GDM1 (cell line): ENCODE measurements at regions not wholly inside any gene's neighbourhood (a gene's known extent, or its start where the extent isn't known, plus 50 kb on each side); places are given as distances from the start of the nearest gene placed in this dataset.
A peak's percentile ranks its signal among the peaks of the same experiment; 100 is the strongest.

ENCODE experiments used
- DNase-seq: peaks from one replicate; lab custom pipeline; 2025; lab: John Stamatoyannopoulos, UW

- DNase-seq = no peak
Measured at GRCh38 chr13:97786510-97786909, 167.0 kb upstream of the IPO5 start.

DNA sequence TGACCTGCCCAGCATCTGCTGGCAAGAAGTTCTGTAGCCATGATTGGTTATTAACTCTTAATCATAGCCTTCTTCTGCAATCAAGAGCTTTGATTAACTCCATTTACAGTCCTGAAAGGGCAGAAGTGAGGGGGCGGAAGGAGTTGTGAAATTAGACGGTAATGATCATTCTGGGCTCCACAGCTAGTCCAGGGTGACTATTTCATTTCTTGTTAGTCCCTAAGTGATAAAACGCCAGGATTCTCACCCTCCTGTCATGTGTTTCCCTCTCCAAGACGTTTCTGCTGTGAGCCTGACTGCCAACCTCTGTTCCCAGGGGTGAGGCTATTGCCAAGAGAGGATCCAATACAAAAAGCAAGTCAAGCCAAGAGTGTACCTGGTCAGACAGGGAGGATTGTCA is 155.9 kb upstream of the IPO5 start:
- DNase-seq = no peak

DNA sequence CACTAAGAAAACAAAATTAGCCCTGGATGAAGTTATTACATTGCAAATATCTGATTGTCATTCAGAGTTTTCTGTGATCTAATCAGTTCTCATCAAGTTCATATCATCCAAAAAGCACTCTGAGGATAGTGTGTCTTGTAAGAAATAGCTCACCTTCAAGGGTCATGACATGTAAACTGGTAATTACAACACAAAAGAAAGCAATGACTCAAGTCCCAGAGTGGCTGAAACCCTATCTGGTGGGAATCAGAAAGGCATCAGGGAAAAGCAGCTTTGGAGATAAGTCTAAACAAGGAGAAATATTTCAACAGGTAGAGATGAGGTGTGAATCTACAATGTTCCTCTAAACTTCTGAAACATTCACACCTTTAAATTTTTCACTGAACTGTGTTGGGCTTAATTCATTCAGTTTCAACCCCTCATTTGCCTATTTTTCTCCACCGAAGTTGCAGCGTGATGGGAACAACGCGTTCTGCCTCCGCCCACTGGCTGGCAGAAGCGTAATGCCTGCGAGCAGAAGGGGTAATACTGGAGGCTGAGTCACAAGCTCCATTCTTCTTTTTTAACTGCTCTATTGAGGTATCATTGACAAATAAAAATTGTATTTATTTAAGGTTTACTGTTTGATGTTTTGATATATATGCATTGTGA is 155.2 kb upstream of the IPO5 start:
- no peak for DNase-seq

DNA sequence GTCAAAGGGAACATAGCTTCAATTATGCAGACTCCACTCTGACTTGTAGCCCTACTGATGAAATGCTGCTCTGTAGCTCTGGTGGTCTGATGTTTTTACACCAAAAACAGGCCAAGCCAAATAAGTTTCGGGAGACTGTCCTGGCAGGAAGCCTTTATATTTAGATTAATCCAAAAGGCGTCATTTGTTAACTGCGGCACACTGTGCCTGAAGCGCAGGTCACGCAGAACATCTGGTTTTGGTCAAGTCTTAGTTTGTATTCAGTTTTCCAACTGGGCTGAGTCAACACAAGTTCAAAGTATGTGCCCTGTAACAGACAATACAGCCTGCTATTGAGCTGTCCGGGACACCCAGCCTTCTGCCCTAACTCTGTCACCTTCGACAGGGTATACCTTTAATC is 154.6 kb upstream of the IPO5 start:
- no peak for DNase-seq

DNA sequence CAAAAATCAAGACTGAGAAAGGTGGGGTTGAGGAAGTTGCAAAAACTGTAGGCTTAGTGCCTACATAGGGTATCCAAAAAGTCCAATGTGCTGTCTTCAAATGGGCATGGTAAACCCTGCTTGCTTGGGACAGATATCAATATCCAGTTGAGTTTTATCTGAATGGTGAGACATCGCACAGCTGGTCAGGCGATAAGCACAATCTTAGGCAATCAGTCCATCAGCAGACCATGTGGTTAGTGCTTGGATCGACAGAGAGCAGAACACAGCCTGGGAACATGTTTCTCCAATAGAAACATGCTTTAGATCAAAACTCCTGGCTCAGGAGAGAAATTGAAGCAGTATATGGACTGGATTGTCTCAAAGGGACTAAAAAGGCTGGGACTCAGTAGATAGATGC is 151.3 kb upstream of the IPO5 start:
- DNase-seq = no peak

GRCh38 chr13:97809576-97809975 is 143.9 kb upstream of the IPO5 start:
- DNase-seq = no peak

DNA sequence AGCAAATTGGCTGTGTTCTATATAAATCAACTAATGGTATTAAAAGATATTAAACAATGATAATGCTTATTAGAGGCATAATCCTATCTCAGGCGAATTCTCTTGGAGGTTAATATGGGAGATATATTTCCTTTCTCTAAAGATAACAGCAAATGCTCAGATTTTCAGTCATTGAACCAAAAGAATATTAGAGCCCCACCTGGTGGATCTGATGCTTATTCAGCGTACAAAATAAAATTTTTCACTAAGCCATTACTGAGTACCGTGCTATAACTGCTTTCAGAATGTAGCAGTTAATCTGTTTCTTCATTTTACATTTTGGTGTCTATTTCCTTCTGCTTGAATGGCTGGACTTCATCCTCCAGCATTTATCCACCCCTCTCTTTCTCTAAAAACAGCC is 143.3 kb upstream of the IPO5 start:
- DNase-seq = no peak

- no peak for DNase-seq
Measured at GRCh38 chr13:97822377-97822776, 131.1 kb upstream of the IPO5 start.

GRCh38 chr13:97826421-97827012 is 127.0 kb upstream of the IPO5 start:
- DNase-seq = no peak

DNA sequence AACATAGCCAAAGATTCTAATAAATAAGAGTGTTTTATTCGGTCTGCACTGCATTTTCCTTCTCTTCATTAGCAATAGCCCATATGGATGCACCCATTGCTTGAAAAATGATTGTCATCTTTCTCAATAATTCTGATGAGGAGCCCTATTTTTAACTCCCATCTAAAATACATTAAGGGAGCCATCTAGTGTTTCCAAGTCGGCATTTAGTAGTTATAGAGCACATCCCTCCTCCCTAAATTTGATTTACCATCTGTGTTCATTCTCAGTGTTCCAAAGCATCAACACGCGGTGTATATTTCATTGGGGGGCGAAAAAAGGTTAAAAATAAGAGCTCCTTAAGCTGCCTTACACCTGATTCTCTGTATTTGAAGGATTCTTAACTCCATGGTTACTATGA is 119.2 kb upstream of the IPO5 start:
- no peak for DNase-seq

- no peak for DNase-seq
Measured at GRCh38 chr13:97843189-97843588, 110.3 kb upstream of the IPO5 start.

DNA sequence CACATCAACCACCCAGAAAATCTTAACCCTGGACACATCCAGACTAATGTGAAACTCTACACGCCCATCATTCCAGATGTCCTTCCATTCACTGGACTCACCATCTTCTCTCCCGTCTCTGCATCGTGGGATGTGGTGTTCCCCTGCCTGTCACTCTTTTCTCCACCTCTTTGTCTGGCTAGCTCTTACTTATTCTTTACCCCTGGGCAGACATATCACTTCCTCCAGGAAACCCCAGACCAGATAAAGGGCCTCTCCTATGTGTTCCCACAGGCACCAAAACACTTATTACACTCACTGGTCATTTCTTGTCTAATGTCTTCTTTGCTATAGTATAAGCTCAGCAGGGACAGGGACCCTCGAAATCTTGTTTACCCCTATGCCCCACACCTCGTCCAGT is 109.3 kb upstream of the IPO5 start:
- no peak for DNase-seq

- DNase-seq = no peak
Measured at GRCh38 chr13:97848886-97849285, 104.6 kb upstream of the IPO5 start.

DNA sequence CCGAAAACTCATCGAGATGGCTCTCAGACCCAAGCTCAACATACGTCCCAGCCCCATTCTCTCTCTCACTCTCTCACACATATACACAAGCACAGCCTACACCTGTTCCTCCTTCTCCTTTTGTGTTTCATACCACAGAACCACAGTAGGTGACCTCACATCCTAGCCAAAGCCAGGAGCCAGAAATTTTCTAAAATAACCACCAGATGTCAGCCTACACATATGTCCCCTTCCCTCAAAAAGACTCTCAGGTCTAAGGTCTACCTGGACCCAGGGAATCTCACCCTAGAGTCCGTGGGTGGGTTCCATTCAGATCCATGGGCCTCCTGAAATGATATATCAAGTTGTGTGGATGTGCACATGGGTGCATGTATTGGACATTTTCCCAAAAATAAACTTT is 104.2 kb upstream of the IPO5 start:
- no peak for DNase-seq

- DNase-seq = no peak
Measured at GRCh38 chr13:97851269-97851668, 102.2 kb upstream of the IPO5 start.

DNA sequence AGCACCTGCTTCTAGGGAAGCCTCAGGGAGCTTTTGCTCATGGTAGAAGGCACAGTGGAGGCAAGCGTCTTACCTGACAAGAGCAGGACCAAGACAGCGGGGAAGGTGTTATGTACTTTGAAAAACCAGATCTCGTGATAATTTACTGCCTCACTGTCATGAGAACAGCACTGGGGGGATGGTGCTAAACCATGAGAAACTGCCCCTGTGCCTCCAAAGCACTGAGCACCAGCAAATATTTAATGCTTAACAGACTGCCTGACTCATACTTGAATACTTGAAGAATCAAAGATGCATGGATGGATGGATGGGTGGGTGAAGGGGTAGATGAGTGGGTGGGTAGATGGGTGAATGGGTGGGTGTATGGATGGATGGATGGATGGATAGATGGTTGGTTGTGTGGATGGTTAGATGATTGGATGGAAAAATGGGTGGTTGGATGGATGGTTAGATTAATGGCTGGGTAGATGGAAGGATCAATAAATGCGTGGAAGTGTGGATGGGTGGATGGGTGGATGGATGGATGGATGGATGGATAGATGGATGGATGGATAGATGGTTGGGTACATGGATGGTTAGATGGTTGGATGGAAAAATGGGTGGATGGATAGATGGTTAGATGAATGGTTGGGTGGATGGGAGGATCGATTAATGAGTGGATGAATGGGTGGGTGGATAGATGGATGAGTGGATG is 101.1 kb upstream of the IPO5 start:
- no peak for DNase-seq

DNA sequence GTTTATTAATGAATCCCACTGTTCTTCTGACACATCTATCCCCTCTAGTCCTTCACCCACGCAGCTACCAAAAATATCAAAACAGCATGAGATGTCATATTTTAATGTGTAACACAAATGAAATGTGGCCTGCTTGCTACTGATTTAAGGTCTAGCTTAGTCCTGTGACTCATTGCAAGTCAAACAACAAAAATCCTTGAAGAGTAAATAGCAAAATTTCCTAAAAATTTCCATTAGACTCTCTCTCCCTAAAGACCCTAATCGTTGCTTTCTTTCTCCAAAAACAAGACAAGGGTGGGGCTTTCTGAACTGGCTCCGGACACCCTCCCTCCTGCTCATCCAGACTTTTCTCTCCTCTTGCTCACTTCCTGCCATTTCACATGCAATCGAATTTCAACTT is 99.9 kb upstream of the IPO5 start:
- no peak for DNase-seq

- DNase-seq = peak; percentile 39
Measured at GRCh38 chr13:97855570-97856303, 97.7 kb upstream of the IPO5 start.

GRCh38 chr13:97856304-97856675 is 97.2 kb upstream of the IPO5 start:
- DNase-seq = no peak

- no peak for DNase-seq
Measured at GRCh38 chr13:97858161-97858560, 95.3 kb upstream of the IPO5 start.

GRCh38 chr13:97866346-97866745 is 87.1 kb upstream of the IPO5 start:
- DNase-seq = no peak

DNA sequence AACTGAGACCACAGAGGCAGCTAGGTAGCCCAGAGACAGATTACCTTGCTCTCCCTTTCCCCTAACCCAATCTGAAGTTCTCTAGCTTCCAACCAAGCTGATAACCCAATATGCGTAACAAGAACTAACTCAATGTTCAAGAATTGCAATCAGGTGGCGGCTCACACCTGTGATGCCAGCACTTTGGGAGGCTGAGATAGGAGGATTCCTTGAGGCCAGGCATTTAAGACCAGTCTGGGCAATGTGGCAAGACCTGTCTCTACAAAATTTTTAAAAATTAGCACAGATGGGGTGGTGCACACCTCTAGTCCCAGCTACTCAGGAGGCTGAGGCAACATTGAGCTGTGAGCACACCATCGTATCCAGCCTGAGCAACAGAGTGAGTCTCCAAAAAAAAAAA is 86.7 kb upstream of the IPO5 start:
- no peak for DNase-seq

- DNase-seq = no peak
Measured at GRCh38 chr13:97873398-97873797, 80.1 kb upstream of the IPO5 start.
